Loucy (cell line): ENCODE measurements at regions not wholly inside any gene's neighbourhood (a gene's known extent, or its start where the extent isn't known, plus 50 kb on each side); places are given as distances from the start of the nearest gene placed in this dataset.

Experiments
- H2AFZ ChIP-seq: fragments of 200-600 bp; sonication (generic); 2 replicates; pipeline ENCODE4 v1.6.0; 2016; ENCODE audit warnings: antibody characterized with exemption, mild to moderate bottlenecking, low read length, moderate library complexity
- H3F3A ChIP-seq: fragments of 200-600 bp; 2 replicates; pipeline ENCODE4 v1.6.0; 2016; ENCODE audit warnings: antibody characterized with exemption, low read depth, mild to moderate bottlenecking
- H3K27me3 ChIP-seq: fragments of 200-600 bp; sonication (generic); 2 replicates; pipeline ENCODE4 v1.6.1; 2014; ENCODE audit warnings: low read length, mild to moderate bottlenecking; ENCODE audit not compliant: insufficient read depth, poor library complexity, severe bottlenecking
- H3K36me3 ChIP-seq: fragments of 200-600 bp; sonication (generic); 2 replicates; pipeline ENCODE4 v1.6.1; 2016; ENCODE audit warnings: low read length; ENCODE audit not compliant: insufficient read depth
- H3K4me1 ChIP-seq: fragments of 200-600 bp; sonication (generic); 2 replicates; pipeline ENCODE4 v1.5.1; 2014; ENCODE audit warnings: low read length, mild to moderate bottlenecking; ENCODE audit not compliant: insufficient read depth, poor library complexity, severe bottlenecking
- H3K4me2 ChIP-seq: fragments of 200-600 bp; sonication (generic); 2 replicates; pipeline ENCODE4 v1.6.0; 2014; ENCODE audit warnings: antibody characterized with exemption, low read length, low read depth, mild to moderate bottlenecking; ENCODE audit not compliant: poor library complexity, severe bottlenecking
- H3K4me3 ChIP-seq: fragments of 200-600 bp; sonication (generic); 2 replicates; pipeline ENCODE4 v1.5.1; 2014; ENCODE audit warnings: low read length, mild to moderate bottlenecking, mixed read lengths; ENCODE audit not compliant: poor library complexity, severe bottlenecking
- H3K79me2 ChIP-seq: fragments of 200-600 bp; sonication (generic); 2 replicates; pipeline ENCODE4 v1.6.1; 2014; ENCODE audit warnings: low read length; ENCODE audit not compliant: insufficient read depth
- H3K9ac ChIP-seq: fragments of 200-600 bp; sonication (generic); 2 replicates; pipeline ENCODE4 v1.6.0; 2014; ENCODE audit warnings: mild to moderate bottlenecking, low read depth, low read length, moderate library complexity; ENCODE audit not compliant: poor library complexity, severe bottlenecking
- H3K9me2 ChIP-seq: fragments of 200-600 bp; sonication (generic); replicated peaks from 2 replicates; pipeline ENCODE4 v1.6.1; 2016; ENCODE audit warnings: low read depth, low read length, mixed read lengths
- H3K9me3 ChIP-seq: fragments of 200-600 bp; sonication (generic); 2 replicates; pipeline ENCODE4 v1.6.1; 2014; ENCODE audit warnings: mild to moderate bottlenecking, antibody characterized with exemption, low read length, low read depth; ENCODE audit not compliant: insufficient read depth
- H4K20me1 ChIP-seq: fragments of 200-600 bp; sonication (generic); 2 replicates; pipeline ENCODE4 v1.6.0; 2014; ENCODE audit warnings: antibody characterized with exemption, low read length, mild to moderate bottlenecking; ENCODE audit not compliant: insufficient read depth, poor library complexity, severe bottlenecking
- EZH2phosphoT487 ChIP-seq: fragments of 200-600 bp; IDR thresholded peaks from 2 replicates; pipeline ENCODE4 v1.6.1; 2018; ENCODE audit warnings: antibody characterized with exemption, mild to moderate bottlenecking, moderate library complexity, borderline replicate concordance
- TF ChIP-seq, protein P1 (sequence below): fragments of 200-600 bp; sonication (generic); conservative IDR thresholded peaks from 2 replicates; pipeline ENCODE4 v1.5.1; 2014; ENCODE audit warnings: mild to moderate bottlenecking, antibody characterized with exemption, low read length

- Histone ChIP-seq H3K79me2 (no peaks in the 10 kb centered on the region), H3K9me2 (no peaks in the 10 kb centered on the region), H3K9me3 (no peaks in the 10 kb centered on the region), H3K4me3 (no peak overlapping the region), H3F3A (no peaks in the 10 kb centered on the region), H2AFZ (no peak overlapping the region), H3K36me3 (no peaks in the 10 kb centered on the region), H3K4me1 (no peaks in the 10 kb centered on the region), H3K4me2 (no peak overlapping the region), H3K27me3 (no peaks in the 10 kb centered on the region), H4K20me1 (no peaks in the 10 kb centered on the region), H3K9ac (no peak overlapping the region)
- TF ChIP-seq, protein P1, sequence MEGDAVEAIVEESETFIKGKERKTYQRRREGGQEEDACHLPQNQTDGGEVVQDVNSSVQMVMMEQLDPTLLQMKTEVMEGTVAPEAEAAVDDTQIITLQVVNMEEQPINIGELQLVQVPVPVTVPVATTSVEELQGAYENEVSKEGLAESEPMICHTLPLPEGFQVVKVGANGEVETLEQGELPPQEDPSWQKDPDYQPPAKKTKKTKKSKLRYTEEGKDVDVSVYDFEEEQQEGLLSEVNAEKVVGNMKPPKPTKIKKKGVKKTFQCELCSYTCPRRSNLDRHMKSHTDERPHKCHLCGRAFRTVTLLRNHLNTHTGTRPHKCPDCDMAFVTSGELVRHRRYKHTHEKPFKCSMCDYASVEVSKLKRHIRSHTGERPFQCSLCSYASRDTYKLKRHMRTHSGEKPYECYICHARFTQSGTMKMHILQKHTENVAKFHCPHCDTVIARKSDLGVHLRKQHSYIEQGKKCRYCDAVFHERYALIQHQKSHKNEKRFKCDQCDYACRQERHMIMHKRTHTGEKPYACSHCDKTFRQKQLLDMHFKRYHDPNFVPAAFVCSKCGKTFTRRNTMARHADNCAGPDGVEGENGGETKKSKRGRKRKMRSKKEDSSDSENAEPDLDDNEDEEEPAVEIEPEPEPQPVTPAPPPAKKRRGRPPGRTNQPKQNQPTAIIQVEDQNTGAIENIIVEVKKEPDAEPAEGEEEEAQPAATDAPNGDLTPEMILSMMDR, result no peak
- no peak for TF ChIP-seq EZH2phosphoT487
These were observed 161.0 kb downstream of the DDX1 start for GRCh38 chr2:15752552-15753232.

DNA sequence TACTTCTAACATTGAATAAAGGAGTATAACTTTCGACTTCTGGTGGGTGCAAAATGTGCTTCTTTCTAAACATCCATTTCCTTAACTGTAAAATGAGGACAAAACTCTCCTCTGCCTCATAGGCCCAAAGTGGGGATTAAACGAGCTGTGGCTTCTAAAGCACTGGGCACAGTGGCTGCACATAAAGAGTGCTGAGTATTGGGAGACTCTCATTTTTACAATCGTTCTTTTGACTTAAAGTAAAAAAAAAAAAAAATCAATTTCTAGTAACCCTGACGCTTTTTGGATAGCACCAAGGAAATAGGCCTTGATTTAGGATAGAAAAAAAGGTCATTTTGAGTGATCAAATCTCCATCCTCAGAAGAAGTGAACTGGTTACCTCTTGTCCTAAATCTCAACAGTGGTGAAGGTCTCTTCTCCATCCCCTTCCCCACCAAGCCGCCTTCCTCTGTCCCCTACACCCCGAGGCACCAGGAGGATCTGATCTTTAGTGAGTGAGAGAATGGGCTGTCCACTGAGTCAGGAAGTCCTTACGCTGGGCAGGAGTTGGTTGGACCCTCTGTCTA, 161.6 kb downstream of the DDX1 start:
- no peak overlapping the region for H3K9ac ChIP-seq
- H2AFZ ChIP-seq, result no peak overlapping the region
- H3K9me3 ChIP-seq, result no peaks in the 10 kb centered on the region
- TF ChIP-seq, protein P1, result no peak
- no peak for TF ChIP-seq EZH2phosphoT487
- H3K27me3 ChIP-seq, result no peaks in the 10 kb centered on the region
- H3K36me3 ChIP-seq, result no peaks in the 10 kb centered on the region
- H3K4me2 ChIP-seq, result no peak overlapping the region
- H3K4me3 ChIP-seq, result no peak overlapping the region
- H4K20me1 ChIP-seq, result no peaks in the 10 kb centered on the region
- H3K79me2 ChIP-seq, result no peaks in the 10 kb centered on the region
- no peaks in the 10 kb centered on the region for H3K4me1 ChIP-seq
- no peaks in the 10 kb centered on the region for H3K9me2 ChIP-seq
- H3F3A ChIP-seq, result no peaks in the 10 kb centered on the region

DNA sequence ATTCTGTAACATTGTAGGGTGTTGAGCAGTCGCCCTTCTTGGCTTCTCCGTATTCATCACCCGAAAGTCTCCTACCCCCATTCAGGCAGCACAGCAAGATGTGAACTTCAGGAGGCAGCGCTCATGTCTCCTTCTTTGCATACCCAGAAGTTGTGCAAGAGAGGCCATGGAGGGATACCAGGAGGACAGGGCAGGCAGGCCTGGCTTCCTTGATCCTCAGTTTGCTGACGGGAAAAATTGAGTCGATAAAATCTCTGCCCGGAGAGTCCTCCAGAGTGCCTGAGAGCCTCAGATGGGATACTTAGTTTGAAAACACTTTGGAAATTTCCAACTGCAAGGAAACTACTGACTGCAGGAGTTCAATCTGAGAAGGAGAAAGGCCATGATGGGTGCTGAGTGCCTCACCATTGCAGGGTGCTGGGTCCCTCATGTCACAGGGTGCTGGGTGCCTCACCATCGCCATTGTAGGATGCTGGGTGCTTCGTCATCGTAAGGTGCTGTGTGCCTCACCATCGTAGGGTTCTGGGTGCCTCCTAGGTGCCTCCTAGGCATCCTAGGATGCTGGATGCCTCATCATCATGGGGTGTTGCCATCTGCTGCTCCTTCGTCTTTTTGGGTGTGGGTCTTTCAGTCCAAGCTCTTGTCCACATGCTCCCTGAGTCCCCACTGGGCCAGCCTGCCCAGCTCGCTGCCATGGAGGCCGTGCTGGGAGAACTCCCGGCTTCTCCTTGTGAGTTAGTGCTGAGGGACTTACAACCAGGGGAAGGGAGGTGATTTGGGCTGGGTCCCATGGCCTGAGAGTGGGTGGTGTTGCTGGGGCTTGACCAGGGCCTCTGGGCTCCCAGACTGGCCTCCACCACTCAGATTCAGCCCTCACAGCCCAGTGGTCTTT, 162.4 kb downstream of the DDX1 start:
- Histone ChIP-seq H3K79me2 (no peaks in the 10 kb centered on the region), H4K20me1 (no peaks in the 10 kb centered on the region), H3K9me3 (no peaks in the 10 kb centered on the region), H3K4me2 (no peak overlapping the region), H3K4me3 (no peak overlapping the region), H3K9ac (no peak overlapping the region), H3K9me2 (no peaks in the 10 kb centered on the region), H3K4me1 (no peaks in the 10 kb centered on the region), H2AFZ (no peak overlapping the region), H3K36me3 (no peaks in the 10 kb centered on the region), H3F3A (no peaks in the 10 kb centered on the region), H3K27me3 (no peaks in the 10 kb centered on the region)
- TF ChIP-seq, protein P1, result no peak
- TF ChIP-seq EZH2phosphoT487, result no peak
